DOHH2 (cell line): ENCODE measurements at regions not wholly inside any gene's neighbourhood (a gene's known extent, or its start where the extent isn't known, plus 50 kb on each side); places are given as distances from the start of the nearest gene placed in this dataset.

Experiments
- EZH2phosphoT487 ChIP-seq: fragments of 200-600 bp; sonication (generic); IDR thresholded peaks from 2 replicates; pipeline ENCODE4 v1.6.1; 2017; ENCODE audit warnings: borderline replicate concordance, mild to moderate bottlenecking, antibody characterized with exemption, low read length, moderate library complexity, mixed read lengths
- TF ChIP-seq, protein P1 (sequence below): fragments of 200-600 bp; sonication (generic); IDR thresholded peaks from one replicate; pipeline ENCODE4 v1.5.1; 2014; ENCODE audit warnings: antibody characterized with exemption, mild to moderate bottlenecking, low read depth, low read length; ENCODE audit not compliant: poor library complexity, severe bottlenecking

DNA sequence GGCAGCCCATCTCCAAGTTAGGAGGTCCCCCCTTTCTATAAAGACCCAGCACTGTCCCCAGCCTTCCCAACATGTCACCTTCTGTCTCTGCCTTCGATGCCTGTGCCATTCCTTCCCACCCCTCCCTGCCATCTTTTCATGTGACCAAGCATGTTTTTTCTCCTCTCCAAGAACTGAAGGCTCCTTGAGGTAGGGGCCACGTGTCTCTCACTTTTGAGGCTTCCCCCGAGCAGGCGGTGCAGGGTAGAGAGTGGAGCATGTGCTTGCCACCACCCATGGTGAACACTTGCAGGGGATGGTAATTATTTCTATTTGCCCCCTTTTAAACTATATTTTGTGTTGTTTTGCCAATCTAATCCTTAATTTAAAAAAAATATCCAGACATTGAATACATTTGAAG is 168.4 kb downstream of the ACKR3 start:
- TF ChIP-seq, protein P1, sequence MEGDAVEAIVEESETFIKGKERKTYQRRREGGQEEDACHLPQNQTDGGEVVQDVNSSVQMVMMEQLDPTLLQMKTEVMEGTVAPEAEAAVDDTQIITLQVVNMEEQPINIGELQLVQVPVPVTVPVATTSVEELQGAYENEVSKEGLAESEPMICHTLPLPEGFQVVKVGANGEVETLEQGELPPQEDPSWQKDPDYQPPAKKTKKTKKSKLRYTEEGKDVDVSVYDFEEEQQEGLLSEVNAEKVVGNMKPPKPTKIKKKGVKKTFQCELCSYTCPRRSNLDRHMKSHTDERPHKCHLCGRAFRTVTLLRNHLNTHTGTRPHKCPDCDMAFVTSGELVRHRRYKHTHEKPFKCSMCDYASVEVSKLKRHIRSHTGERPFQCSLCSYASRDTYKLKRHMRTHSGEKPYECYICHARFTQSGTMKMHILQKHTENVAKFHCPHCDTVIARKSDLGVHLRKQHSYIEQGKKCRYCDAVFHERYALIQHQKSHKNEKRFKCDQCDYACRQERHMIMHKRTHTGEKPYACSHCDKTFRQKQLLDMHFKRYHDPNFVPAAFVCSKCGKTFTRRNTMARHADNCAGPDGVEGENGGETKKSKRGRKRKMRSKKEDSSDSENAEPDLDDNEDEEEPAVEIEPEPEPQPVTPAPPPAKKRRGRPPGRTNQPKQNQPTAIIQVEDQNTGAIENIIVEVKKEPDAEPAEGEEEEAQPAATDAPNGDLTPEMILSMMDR = no peak
- no peak for TF ChIP-seq EZH2phosphoT487
